A549 (cell line): ENCODE measurements at regions not wholly inside any gene's neighbourhood (a gene's known extent, or its start where the extent isn't known, plus 50 kb on each side); places are given as distances from the start of the nearest gene placed in this dataset.

Experiments used
- EHMT2 ChIP-seq: fragments of 200-600 bp; sonication (generic); IDR thresholded peaks from 2 replicates; pipeline ENCODE4 v1.6.1; 2016; ENCODE audit warnings: antibody characterized with exemption, low read depth, mild to moderate bottlenecking, moderate library complexity
- MAZ ChIP-seq: fragments of 150-350 bp; IDR thresholded peaks from 2 replicates; pipeline ENCODE4 v1.6.1; 2014; ENCODE audit warnings: antibody characterized with exemption, low read depth, low read length, borderline replicate concordance
- NPAS2 ChIP-seq: fragments of 250-450 bp; sonication (Bioruptor Pico); IDR thresholded peaks from 2 replicates; pipeline ENCODE4 v1.8.0; 2022; ENCODE audit warnings: mild to moderate bottlenecking, moderate library complexity, borderline replicate concordance
- POLR2A ChIP-seq: IDR thresholded peaks from 2 replicates; pipeline ENCODE4 v1.6.1; 2012; ENCODE audit warnings: mild to moderate bottlenecking, low read length
- REST ChIP-seq: fragments of 200-600 bp; sonication (generic); IDR thresholded peaks from 2 replicates; pipeline ENCODE4 v1.6.1; 2016; ENCODE audit warnings: antibody characterized with exemption, mild to moderate bottlenecking, moderate library complexity
- RFX5 ChIP-seq: fragments of 450-650 bp; IDR thresholded peaks from 2 replicates; pipeline ENCODE4 v1.7.1; 2014; ENCODE audit warnings: antibody characterized with exemption, mild to moderate bottlenecking, moderate library complexity
- USF2 ChIP-seq: fragments of 450-650 bp; IDR thresholded peaks from 2 replicates; pipeline ENCODE4 v1.6.1; 2014; ENCODE audit warnings: antibody characterized with exemption
- TF ChIP-seq, protein P1 (sequence below): fragments of >200 bp; sonication (Bioruptor Twin); formaldehyde crosslinking; IDR thresholded peaks from 3 replicates; pipeline ENCODE4 v1.5.1; 2016

GRCh38 chr7:155194382-155195140 is 103.1 kb upstream of the INSIG1 start:
- TF ChIP-seq POLR2A: no peak
- no peak for TF ChIP-seq USF2
- TF ChIP-seq EHMT2: no peak
- TF ChIP-seq, protein P1, sequence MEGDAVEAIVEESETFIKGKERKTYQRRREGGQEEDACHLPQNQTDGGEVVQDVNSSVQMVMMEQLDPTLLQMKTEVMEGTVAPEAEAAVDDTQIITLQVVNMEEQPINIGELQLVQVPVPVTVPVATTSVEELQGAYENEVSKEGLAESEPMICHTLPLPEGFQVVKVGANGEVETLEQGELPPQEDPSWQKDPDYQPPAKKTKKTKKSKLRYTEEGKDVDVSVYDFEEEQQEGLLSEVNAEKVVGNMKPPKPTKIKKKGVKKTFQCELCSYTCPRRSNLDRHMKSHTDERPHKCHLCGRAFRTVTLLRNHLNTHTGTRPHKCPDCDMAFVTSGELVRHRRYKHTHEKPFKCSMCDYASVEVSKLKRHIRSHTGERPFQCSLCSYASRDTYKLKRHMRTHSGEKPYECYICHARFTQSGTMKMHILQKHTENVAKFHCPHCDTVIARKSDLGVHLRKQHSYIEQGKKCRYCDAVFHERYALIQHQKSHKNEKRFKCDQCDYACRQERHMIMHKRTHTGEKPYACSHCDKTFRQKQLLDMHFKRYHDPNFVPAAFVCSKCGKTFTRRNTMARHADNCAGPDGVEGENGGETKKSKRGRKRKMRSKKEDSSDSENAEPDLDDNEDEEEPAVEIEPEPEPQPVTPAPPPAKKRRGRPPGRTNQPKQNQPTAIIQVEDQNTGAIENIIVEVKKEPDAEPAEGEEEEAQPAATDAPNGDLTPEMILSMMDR: no peak
- TF ChIP-seq REST: no peak
- no peak for TF ChIP-seq RFX5
- TF ChIP-seq NPAS2 (CRISPR knock-in tag): no peak
- no peak for TF ChIP-seq MAZ
